K562 (cell line): ENCODE measurements at regions not wholly inside any gene's neighbourhood (a gene's known extent, or its start where the extent isn't known, plus 50 kb on each side); places are given as distances from the start of the nearest gene placed in this dataset.

Source experiments
- ATAC-seq: fragments of 200-7000 bp; cut with Tn5 transposase; 3 replicates; pipeline ENCODE4 v1.9.1; 2020; ENCODE audit warnings: moderate library complexity
- BruUV-seq: library from RNA; stranded (reverse); fragments of 400-500 nt; replicated peaks from 2 replicates; lab custom pipeline; 2021; lab: Mats Ljungman, UMichigan
- CTCF ChIA-PET: fragments of 300-600 bp; formaldehyde crosslinking; extraction: SDS; loops from one replicate; lab custom pipeline; 2021; ENCODE audit warnings: low intra/inter-chr PET ratio; lab: Yijun Ruan, JAX
- POLR2A ChIA-PET: fragments of 300-600, 350-650 bp; sonication (Branson Sonifier 250); formaldehyde crosslinking; extraction: SDS; loops from one replicate; lab custom pipeline; 2021; ENCODE audit warnings: antibody characterized with exemption, inconsistent platforms; lab: Yijun Ruan, JAX
- DNase-seq, 4 experiments: peaks; one replicate each; pipeline versions ENCODE4 v3.0.0 to v3.0.0-alpha.2; 2011 to 2018; ENCODE audit warnings: low spot score in 3 of 4, mixed read lengths in 3 of 4; ENCODE audit errors: extremely low read depth in 1 of 4
- FAIRE-seq: peaks from 2 replicates; lab custom pipeline; 2011; peaks lifted over from hg19 to GRCh38; lab: Jason Lieb, UNC
- H2AFZ ChIP-seq: 2 replicates; pipeline ENCODE4 v1.6.0; 2011; ENCODE audit warnings: low read depth, low read length, control low read depth, inconsistent platforms
- H3K27ac ChIP-seq: fragments of 200-600 bp; 3 replicates; pipeline ENCODE4 v1.8.0; 2011; ENCODE audit warnings: low read depth, mild to moderate bottlenecking, control low read depth, inconsistent platforms, low read length, moderate library complexity, mixed read lengths; ENCODE audit errors: extremely low read depth
- H3K27me3 ChIP-seq, 2 experiments: fragments of 300-600 bp in 1 of 2; 2 replicates in 1 of 2; 3 replicates in 1 of 2; pipeline versions ENCODE4 v1.6.0 to v1.8.0; 2011; ENCODE audit warnings: inconsistent platforms in 2 of 2, low read length in 2 of 2, mild to moderate bottlenecking in 1 of 2, mixed read lengths in 1 of 2, moderate library complexity in 1 of 2; ENCODE audit not compliant: control insufficient read depth in 2 of 2, insufficient read depth in 2 of 2
- H3K36me3 ChIP-seq: fragments of 300-600 bp; 3 replicates; pipeline ENCODE4 v1.8.0; 2011; ENCODE audit warnings: mild to moderate bottlenecking, low read length, inconsistent platforms; ENCODE audit not compliant: control insufficient read depth, insufficient read depth
- H3K4me1 ChIP-seq, 2 experiments: fragments of 200-600 bp in 1 of 2; replicated peaks in 1 of 2; 2 replicates in 1 of 2; 3 replicates in 1 of 2; pipeline versions ENCODE4 v1.5.1 to v1.8.0; 2011; ENCODE audit warnings: inconsistent platforms in 2 of 2, low read length in 2 of 2, mild to moderate bottlenecking in 1 of 2, mixed read lengths in 1 of 2, moderate library complexity in 1 of 2; ENCODE audit not compliant: control insufficient read depth in 2 of 2, insufficient read depth in 2 of 2
- H3K4me2 ChIP-seq: 2 replicates; pipeline ENCODE4 v1.6.1; 2011; ENCODE audit warnings: low read length, control low read depth, inconsistent platforms, mixed read lengths; ENCODE audit not compliant: insufficient read depth
- H3K4me3 ChIP-seq: fragments of 200-600 bp; sonication (generic), shearing (Covaris generic); 2 replicates; pipeline ENCODE4 v1.5.1; 2016; ENCODE audit warnings: control low read depth, inconsistent platforms
- H3K79me2 ChIP-seq: fragments of 200-600 bp; 3 replicates; pipeline ENCODE4 v1.8.0; 2011; ENCODE audit warnings: low read length, inconsistent platforms; ENCODE audit not compliant: control insufficient read depth, insufficient read depth
- H3K9ac ChIP-seq, 2 experiments: 2 replicates each; pipeline versions ENCODE4 v1.6.0 to v1.6.1; 2011; ENCODE audit warnings: low read depth in 2 of 2, low read length in 2 of 2, control low read depth in 1 of 2, inconsistent platforms in 1 of 2, mild to moderate bottlenecking in 1 of 2, mixed read lengths in 1 of 2; ENCODE audit not compliant: insufficient read depth in 1 of 2
- H3K9me1 ChIP-seq: one replicate; pipeline ENCODE4 v1.6.0; 2011; ENCODE audit warnings: inconsistent platforms, mild to moderate bottlenecking, low read length, moderate library complexity; ENCODE audit not compliant: control insufficient read depth, insufficient read depth
- H3K9me3 ChIP-seq: replicated peaks from 2 replicates; pipeline ENCODE4 v1.5.1; 2011; ENCODE audit warnings: low read depth, low read length, inconsistent platforms; ENCODE audit not compliant: control insufficient read depth, insufficient read depth
- H4K20me1 ChIP-seq: replicated peaks from 2 replicates; pipeline ENCODE4 v1.6.1; 2011; ENCODE audit warnings: low read length, inconsistent platforms, mixed read lengths; ENCODE audit not compliant: control insufficient read depth, insufficient read depth
- ELF2 ChIP-seq: fragments of 250-450 bp; sonication (Bioruptor Pico); IDR thresholded peaks from 2 replicates; pipeline ENCODE4 v1.5.0; 2021; ENCODE audit warnings: mild to moderate bottlenecking
- HOXB6 ChIP-seq: fragments of 250-450 bp; sonication (Bioruptor Pico); IDR thresholded peaks from 2 replicates; pipeline ENCODE4 v1.5.1; 2022; ENCODE audit warnings: mild to moderate bottlenecking, borderline replicate concordance
- MCM7 ChIP-seq, 2 experiments: fragments of 450-650 bp; IDR thresholded peaks; 2 replicates each; pipeline ENCODE4 v1.6.1; 2016 to 2018
- NFXL1 ChIP-seq: fragments of 450-650 bp; formaldehyde crosslinking; IDR thresholded peaks from 2 replicates; pipeline ENCODE4 v1.4.0; 2021; ENCODE audit warnings: mild to moderate bottlenecking
- PPARD ChIP-seq: fragments of 250-450 bp; sonication (Bioruptor Pico); IDR thresholded peaks from 2 replicates; pipeline ENCODE4 v1.8.0; 2022; ENCODE audit warnings: inconsistent platforms, mild to moderate bottlenecking, moderate library complexity
- RAD21 ChIP-seq, 2 experiments: fragments of 250-450 bp in 1 of 2; fragments of 450-650 bp in 1 of 2; sonication (Bioruptor Pico) in 1 of 2; formaldehyde crosslinking in 1 of 2; IDR thresholded peaks in 1 of 2; conservative IDR thresholded peaks in 1 of 2; 2 replicates each; pipeline versions ENCODE4 v1.4.0 to v1.8.0; 2020 to 2022; ENCODE audit warnings: mild to moderate bottlenecking in 2 of 2, moderate library complexity in 1 of 2
- SNIP1 ChIP-seq: fragments of 450-650 bp; IDR thresholded peaks from 2 replicates; pipeline ENCODE4 v1.7.1; 2017; ENCODE audit warnings: low read depth, mild to moderate bottlenecking
- TSC22D4 ChIP-seq: fragments of 450-650 bp; IDR thresholded peaks from 2 replicates; pipeline ENCODE4 v1.6.1; 2016; ENCODE audit warnings: missing genetic modification characterization, missing biosample characterization, control low read depth
- ZNF146 ChIP-seq: IDR thresholded peaks from one replicate; pipeline ENCODE4 v1.6.1; 2018; ENCODE audit warnings: missing compliant biosample characterization; ENCODE audit not compliant: unreplicated experiment
- ZNF274 ChIP-seq: IDR thresholded peaks from 2 replicates; pipeline ENCODE4 v1.6.1; 2011; ENCODE audit warnings: low read depth, mild to moderate bottlenecking, low read length, moderate library complexity, borderline replicate concordance
- WGBS: fragments of 100-300 bp; shearing (Covaris generic); methylation state at CpG from one replicate; pipeline ENCODE4 v1.1.6; 2016; ENCODE audit warnings: low coverage, mixed read lengths; ENCODE audit not compliant: insufficient coverage; ENCODE audit errors: missing lambda C conversion rate; 5-methylcytosine and 5-hydroxymethylcytosine counted together
- in situ Hi-C: fragments of 300-500 bp; cut with MboI; formaldehyde crosslinking; loops from 4 replicates; pipeline ENCODE4 v1.15.0; 2018; ENCODE audit warnings: inconsistent platforms, mixed read lengths
- intact Hi-C: fragments of 100-400 bp; cut with micrococcal nuclease; formaldehyde crosslinking; loops from 2 replicates; pipeline ENCODE4 v1.14.2; 2022
- TF ChIP-seq, protein P1 (sequence below): fragments of 450-650 bp; formaldehyde crosslinking; IDR thresholded peaks from 2 replicates; pipeline ENCODE4 v1.4.0; 2022; ENCODE audit warnings: missing genetic modification characterization
- TF ChIP-seq, protein P2 (sequence below), 3 experiments: IDR thresholded peaks in 2 of 3; conservative IDR thresholded peaks in 1 of 3; 2 replicates each; pipeline ENCODE4 v1.5.1; 2011 to 2012; ENCODE audit warnings: low read length in 3 of 3, mild to moderate bottlenecking in 3 of 3, control low read depth in 2 of 3, improper control_type of control experiment in 1 of 3, inconsistent platforms in 1 of 3, low read depth in 1 of 3, mixed read lengths in 1 of 3, moderate library complexity in 1 of 3; ENCODE audit not compliant: insufficient read depth in 2 of 3
- TF ChIP-seq, protein P3 (sequence below): fragments of 250-450 bp; sonication (Bioruptor Pico); IDR thresholded peaks from 2 replicates; pipeline ENCODE4 v1.5.0; 2021; ENCODE audit warnings: mild to moderate bottlenecking, moderate library complexity
- TF ChIP-seq, protein P4 (sequence below): fragments of 250-450 bp; sonication (Bioruptor Pico); IDR thresholded peaks from 2 replicates; pipeline ENCODE4 v1.5.0; 2022; ENCODE audit warnings: mild to moderate bottlenecking

DNA sequence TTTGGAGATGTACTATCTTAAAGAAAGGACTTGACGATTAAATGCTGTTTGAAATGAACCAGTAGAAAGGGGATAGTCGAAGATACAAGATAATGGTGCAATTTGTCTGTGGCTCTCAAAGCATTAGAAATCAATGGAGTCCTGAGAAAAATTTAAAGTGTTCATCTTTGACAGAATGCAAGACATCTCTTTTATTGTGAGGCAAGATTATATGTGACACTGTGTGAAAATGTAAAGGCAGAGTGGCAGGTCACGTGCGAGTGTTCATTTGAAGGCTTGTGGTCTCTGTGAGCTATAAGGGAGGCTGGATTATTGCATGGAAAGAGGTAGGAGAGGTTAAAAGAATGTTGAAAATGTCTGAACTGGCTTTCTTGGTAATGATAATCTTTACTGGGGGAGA, 709.2 kb downstream of the DSC3 start:
- ChIA-PET CTCF (no interaction called here), POLR2A (no interaction called here)
- Histone ChIP-seq H3K4me3 (no peak overlapping the region), H3K9me1 (no peaks in the 10 kb centered on the region), H3K27me3 (no peaks in the 10 kb centered on the region), H3K36me3 (no peaks in the 10 kb centered on the region), H3K9ac (no peak overlapping the region), H3K27ac (no peak overlapping the region), H2AFZ (no peak overlapping the region), H3K4me2 (no peak overlapping the region), H4K20me1 (no peaks in the 10 kb centered on the region), H3K9me3 (no peaks in the 10 kb centered on the region), H3K79me2 (no peaks in the 10 kb centered on the region), H3K4me1 (no peaks in the 10 kb centered on the region)
- in situ Hi-C loops = no loop called here
- no TSS peak for BruUV-seq
- FAIRE-seq = no peak
- intact Hi-C loops = no loop called here
- no peak for DNase-seq
- ATAC-seq = no peak
- 4% methylated on average over 4 of the region's 4 CpGs for WGBS
- TF ChIP-seq, protein P1, sequence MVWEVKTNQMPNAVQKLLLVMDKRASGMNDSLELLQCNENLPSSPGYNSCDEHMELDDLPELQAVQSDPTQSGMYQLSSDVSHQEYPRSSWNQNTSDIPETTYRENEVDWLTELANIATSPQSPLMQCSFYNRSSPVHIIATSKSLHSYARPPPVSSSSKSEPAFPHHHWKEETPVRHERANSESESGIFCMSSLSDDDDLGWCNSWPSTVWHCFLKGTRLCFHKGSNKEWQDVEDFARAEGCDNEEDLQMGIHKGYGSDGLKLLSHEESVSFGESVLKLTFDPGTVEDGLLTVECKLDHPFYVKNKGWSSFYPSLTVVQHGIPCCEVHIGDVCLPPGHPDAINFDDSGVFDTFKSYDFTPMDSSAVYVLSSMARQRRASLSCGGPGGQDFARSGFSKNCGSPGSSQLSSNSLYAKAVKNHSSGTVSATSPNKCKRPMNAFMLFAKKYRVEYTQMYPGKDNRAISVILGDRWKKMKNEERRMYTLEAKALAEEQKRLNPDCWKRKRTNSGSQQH (CRISPR knock-in tag) = no peak
- TF ChIP-seq HOXB6 (CRISPR knock-in tag) (no peak), PPARD (CRISPR knock-in tag) (no peak), SNIP1 (no peak), TSC22D4 (tag) (no peak), ZNF146 (CRISPR knock-in tag) (no peak), ZNF274 (no peak), RAD21 (CRISPR knock-in tag; conservative IDR thresholded peaks at IDR 0.05 in 1 of 2, IDR thresholded peaks at IDR 0.05 in 1 of 2) (no peak), MCM7 (IDR thresholded peaks at IDR 0.05) (no peak), NFXL1 (no peak), ELF2 (no peak)
- TF ChIP-seq, protein P2, sequence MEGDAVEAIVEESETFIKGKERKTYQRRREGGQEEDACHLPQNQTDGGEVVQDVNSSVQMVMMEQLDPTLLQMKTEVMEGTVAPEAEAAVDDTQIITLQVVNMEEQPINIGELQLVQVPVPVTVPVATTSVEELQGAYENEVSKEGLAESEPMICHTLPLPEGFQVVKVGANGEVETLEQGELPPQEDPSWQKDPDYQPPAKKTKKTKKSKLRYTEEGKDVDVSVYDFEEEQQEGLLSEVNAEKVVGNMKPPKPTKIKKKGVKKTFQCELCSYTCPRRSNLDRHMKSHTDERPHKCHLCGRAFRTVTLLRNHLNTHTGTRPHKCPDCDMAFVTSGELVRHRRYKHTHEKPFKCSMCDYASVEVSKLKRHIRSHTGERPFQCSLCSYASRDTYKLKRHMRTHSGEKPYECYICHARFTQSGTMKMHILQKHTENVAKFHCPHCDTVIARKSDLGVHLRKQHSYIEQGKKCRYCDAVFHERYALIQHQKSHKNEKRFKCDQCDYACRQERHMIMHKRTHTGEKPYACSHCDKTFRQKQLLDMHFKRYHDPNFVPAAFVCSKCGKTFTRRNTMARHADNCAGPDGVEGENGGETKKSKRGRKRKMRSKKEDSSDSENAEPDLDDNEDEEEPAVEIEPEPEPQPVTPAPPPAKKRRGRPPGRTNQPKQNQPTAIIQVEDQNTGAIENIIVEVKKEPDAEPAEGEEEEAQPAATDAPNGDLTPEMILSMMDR (IDR thresholded peaks at IDR 0.05 in 2 of 3, conservative IDR thresholded peaks at IDR 0.05 in 1 of 3; ENCODE audit: insufficient read depth in 2 of 3, low read depth in 1 of 3, low read length in 3 of 3) = no peak
- TF ChIP-seq, protein P3, sequence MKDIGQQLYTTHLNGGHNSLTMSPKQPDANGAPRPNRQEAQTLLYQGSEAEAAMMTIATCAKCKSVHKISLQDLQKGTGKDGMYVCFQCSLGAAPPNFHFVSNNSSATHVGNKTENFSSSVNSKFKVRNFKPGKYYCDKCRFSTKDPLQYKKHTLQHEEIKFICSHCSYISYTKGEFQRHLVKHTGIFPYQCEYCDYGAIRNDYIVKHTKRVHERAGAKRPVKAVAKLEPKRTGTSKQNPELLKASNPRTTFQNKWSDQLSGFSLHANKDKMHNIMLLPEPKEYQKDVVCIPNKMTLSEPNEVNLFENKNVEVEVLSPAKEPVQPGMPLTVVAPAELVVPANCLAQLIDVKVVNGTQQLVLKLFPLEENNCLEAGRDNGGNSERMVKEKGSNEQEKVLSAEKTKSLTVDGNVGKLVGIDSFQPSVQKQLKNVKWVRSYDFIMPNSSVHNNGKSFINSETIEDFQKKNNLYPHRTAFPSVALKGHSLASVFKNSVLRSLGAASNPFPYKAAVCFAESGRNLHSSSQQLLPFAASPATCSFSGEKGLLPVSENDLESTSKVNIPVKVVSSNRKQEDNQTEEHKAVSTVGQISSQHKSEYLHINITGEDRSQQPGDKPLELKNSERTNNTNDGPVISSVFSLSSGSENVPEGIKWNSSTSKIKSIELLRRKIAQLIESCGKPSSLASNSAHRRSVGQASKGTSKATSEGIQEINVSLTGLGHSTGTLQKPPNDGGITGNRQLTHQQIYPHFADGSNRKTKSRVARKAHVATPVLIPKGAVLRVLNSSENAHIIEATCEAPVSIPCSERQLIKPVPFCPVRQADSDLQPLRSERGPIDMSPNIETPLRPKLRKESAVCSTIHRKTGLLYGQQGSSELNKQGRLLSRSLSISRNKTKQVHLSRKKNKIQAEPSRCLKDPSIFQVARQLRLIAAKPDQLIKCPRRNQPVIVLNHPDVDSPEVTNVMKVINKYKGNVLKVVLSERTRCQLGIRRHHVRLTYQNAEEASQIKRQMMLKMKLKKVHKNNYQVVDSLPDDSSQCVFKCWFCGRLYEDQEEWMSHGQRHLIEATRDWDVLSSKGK (CRISPR knock-in tag) = no peak
- TF ChIP-seq, protein P4, sequence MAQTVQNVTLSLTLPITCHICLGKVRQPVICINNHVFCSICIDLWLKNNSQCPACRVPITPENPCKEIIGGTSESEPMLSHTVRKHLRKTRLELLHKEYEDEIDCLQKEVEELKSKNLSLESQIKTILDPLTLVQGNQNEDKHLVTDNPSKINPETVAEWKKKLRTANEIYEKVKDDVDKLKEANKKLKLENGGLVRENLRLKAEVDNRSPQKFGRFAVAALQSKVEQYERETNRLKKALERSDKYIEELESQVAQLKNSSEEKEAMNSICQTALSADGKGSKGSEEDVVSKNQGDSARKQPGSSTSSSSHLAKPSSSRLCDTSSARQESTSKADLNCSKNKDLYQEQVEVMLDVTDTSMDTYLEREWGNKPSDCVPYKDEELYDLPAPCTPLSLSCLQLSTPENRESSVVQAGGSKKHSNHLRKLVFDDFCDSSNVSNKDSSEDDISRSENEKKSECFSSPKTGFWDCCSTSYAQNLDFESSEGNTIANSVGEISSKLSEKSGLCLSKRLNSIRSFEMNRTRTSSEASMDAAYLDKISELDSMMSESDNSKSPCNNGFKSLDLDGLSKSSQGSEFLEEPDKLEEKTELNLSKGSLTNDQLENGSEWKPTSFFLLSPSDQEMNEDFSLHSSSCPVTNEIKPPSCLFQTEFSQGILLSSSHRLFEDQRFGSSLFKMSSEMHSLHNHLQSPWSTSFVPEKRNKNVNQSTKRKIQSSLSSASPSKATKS = no peak
